GM23338 (cell line): ENCODE measurements at regions not wholly inside any gene's neighbourhood (a gene's known extent, or its start where the extent isn't known, plus 50 kb on each side); places are given as distances from the start of the nearest gene placed in this dataset.

Experiments used
- CREB1 ChIP-seq: fragments of 250-450 bp; sonication (Bioruptor Pico); IDR thresholded peaks from 2 replicates; pipeline ENCODE4 v1.5.0; 2020; ENCODE audit warnings: low read depth, mild to moderate bottlenecking, moderate library complexity
- EZH2 ChIP-seq: fragments of 200-600 bp; sonication (generic); IDR thresholded peaks from one replicate; pipeline ENCODE4 v1.8.0; 2017; ENCODE audit warnings: antibody characterized with exemption, mild to moderate bottlenecking, low read depth; ENCODE audit not compliant: unreplicated experiment
- EZH2phosphoT487 ChIP-seq: fragments of 200-600 bp; sonication (generic); IDR thresholded peaks from one replicate; pipeline ENCODE4 v1.8.1; 2018; ENCODE audit warnings: antibody characterized with exemption; ENCODE audit not compliant: unreplicated experiment
- POLR2AphosphoS5 ChIP-seq: IDR thresholded peaks from 2 replicates; pipeline ENCODE4 v1.6.1; 2016; ENCODE audit warnings: antibody characterized with exemption, low read depth
- ZNF114 ChIP-seq: fragments of 250-450 bp; sonication (Bioruptor Pico); IDR thresholded peaks from 2 replicates; pipeline ENCODE4 v1.5.0; 2020; ENCODE audit warnings: mild to moderate bottlenecking, moderate library complexity
- TF ChIP-seq, protein P1 (sequence below), 2 experiments: fragments of 200-600 bp in 1 of 2; sonication (generic) in 1 of 2; conservative IDR thresholded peaks; 2 replicates each; pipeline versions ENCODE4 v1.5.1 to v1.6.1; 2016 to 2017; ENCODE audit warnings: antibody characterized with exemption in 2 of 2, low read depth in 2 of 2, mild to moderate bottlenecking in 2 of 2, moderate library complexity in 1 of 2
- TF ChIP-seq, protein P2 (sequence below): IDR thresholded peaks from one replicate; pipeline ENCODE4 v1.6.1; 2018; ENCODE audit warnings: antibody characterized with exemption; ENCODE audit not compliant: unreplicated experiment

DNA sequence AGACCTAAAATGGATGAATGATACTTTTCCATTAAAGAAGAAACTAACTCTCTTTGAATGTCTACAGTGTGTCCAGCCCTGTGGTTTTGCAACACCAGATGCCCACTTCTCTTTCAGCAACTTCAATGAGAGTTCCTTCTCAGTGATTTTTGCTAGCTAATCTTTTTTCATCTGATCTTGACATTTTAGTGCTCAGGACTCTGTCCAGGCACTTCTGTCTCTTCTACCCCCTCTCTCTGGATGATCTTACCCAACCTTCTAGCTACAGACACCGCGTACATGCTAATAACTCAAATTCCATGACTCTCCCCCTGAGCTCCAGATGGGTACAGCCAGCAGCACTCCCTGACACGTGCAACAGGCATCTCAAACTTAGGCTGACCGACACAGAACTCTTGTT, 161.1 kb upstream of the FOXN3 start:
- TF ChIP-seq, protein P1, sequence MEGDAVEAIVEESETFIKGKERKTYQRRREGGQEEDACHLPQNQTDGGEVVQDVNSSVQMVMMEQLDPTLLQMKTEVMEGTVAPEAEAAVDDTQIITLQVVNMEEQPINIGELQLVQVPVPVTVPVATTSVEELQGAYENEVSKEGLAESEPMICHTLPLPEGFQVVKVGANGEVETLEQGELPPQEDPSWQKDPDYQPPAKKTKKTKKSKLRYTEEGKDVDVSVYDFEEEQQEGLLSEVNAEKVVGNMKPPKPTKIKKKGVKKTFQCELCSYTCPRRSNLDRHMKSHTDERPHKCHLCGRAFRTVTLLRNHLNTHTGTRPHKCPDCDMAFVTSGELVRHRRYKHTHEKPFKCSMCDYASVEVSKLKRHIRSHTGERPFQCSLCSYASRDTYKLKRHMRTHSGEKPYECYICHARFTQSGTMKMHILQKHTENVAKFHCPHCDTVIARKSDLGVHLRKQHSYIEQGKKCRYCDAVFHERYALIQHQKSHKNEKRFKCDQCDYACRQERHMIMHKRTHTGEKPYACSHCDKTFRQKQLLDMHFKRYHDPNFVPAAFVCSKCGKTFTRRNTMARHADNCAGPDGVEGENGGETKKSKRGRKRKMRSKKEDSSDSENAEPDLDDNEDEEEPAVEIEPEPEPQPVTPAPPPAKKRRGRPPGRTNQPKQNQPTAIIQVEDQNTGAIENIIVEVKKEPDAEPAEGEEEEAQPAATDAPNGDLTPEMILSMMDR (conservative IDR thresholded peaks at IDR 0.05; ENCODE audit: low read depth in 2 of 2): no peak
- no peak for TF ChIP-seq EZH2
- no peak for TF ChIP-seq EZH2phosphoT487
- TF ChIP-seq, protein P2, sequence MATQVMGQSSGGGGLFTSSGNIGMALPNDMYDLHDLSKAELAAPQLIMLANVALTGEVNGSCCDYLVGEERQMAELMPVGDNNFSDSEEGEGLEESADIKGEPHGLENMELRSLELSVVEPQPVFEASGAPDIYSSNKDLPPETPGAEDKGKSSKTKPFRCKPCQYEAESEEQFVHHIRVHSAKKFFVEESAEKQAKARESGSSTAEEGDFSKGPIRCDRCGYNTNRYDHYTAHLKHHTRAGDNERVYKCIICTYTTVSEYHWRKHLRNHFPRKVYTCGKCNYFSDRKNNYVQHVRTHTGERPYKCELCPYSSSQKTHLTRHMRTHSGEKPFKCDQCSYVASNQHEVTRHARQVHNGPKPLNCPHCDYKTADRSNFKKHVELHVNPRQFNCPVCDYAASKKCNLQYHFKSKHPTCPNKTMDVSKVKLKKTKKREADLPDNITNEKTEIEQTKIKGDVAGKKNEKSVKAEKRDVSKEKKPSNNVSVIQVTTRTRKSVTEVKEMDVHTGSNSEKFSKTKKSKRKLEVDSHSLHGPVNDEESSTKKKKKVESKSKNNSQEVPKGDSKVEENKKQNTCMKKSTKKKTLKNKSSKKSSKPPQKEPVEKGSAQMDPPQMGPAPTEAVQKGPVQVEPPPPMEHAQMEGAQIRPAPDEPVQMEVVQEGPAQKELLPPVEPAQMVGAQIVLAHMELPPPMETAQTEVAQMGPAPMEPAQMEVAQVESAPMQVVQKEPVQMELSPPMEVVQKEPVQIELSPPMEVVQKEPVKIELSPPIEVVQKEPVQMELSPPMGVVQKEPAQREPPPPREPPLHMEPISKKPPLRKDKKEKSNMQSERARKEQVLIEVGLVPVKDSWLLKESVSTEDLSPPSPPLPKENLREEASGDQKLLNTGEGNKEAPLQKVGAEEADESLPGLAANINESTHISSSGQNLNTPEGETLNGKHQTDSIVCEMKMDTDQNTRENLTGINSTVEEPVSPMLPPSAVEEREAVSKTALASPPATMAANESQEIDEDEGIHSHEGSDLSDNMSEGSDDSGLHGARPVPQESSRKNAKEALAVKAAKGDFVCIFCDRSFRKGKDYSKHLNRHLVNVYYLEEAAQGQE: no peak
- no peak for TF ChIP-seq ZNF114
- TF ChIP-seq POLR2AphosphoS5: no peak
- TF ChIP-seq CREB1 (CRISPR knock-in tag): no peak
